ENCODE measurements at regions not wholly inside any gene's neighbourhood (a gene's known extent, or its start where the extent isn't known, plus 50 kb on each side); places are given as distances from the start of the nearest gene placed in this dataset.

- TF ChIP-seq CTCF (IDR thresholded peaks at IDR 0.05) (no peak), POLR2A (IDR thresholded peaks at IDR 0.05) (no peak)
Measured at GRCh38 chr6:23213193-23213592, 643.8 kb downstream of the HDGFL1 start.
